Cardiac muscle cell (in vitro differentiated cells and primary cell): ENCODE measurements at regions not wholly inside any gene's neighbourhood (a gene's known extent, or its start where the extent isn't known, plus 50 kb on each side); places are given as distances from the start of the nearest gene placed in this dataset.

Experiments used
- DNase-seq, 2 donors: peaks; one replicate each; pipeline versions ENCODE4 v3.0.0 to v3.0.0-alpha.2; 2010 to 2017; ENCODE audit warnings: low read depth in 1 of 2, low spot score in 1 of 2
- H3K27ac ChIP-seq: fragments of 200-600 bp; sonication (generic); 2 replicates; pipeline ENCODE4 v1.5.1; 2016
- H3K27me3 ChIP-seq: fragments of 200-600 bp; sonication (generic); 2 replicates; pipeline ENCODE4 v1.6.0; 2016; ENCODE audit warnings: control low read depth
- H3K36me3 ChIP-seq: fragments of 200-600 bp; sonication (generic); 2 replicates; pipeline ENCODE4 v1.5.1; 2016; ENCODE audit warnings: control low read depth
- H3K4me1 ChIP-seq: fragments of 200-600 bp; sonication (generic); 2 replicates; pipeline ENCODE4 v1.8.1; 2017; ENCODE audit warnings: low read depth, mild to moderate bottlenecking, mixed run types
- H3K4me3 ChIP-seq: fragments of 200-600 bp; sonication (generic); 2 replicates; pipeline ENCODE4 v1.5.1; 2016; ENCODE audit warnings: mild to moderate bottlenecking
- H3K9me3 ChIP-seq: fragments of 200-600 bp; sonication (generic); 2 replicates; pipeline ENCODE4 v1.5.1; 2017; ENCODE audit warnings: low read depth, mild to moderate bottlenecking, control low read depth
- CTCF ChIP-seq: IDR thresholded peaks from 2 replicates; pipeline ENCODE4 v1.5.1; 2012; ENCODE audit warnings: low read depth, mild to moderate bottlenecking, low read length

- Histone ChIP-seq H3K36me3 (no peaks in the 10 kb centered on the region), H3K4me3 (no peak overlapping the region), H3K27me3 (no peaks in the 10 kb centered on the region), H3K9me3 (no peaks in the 10 kb centered on the region), H3K4me1 (no peaks in the 10 kb centered on the region), H3K27ac (no peak overlapping the region)
- TF ChIP-seq CTCF: no peak
- no peak for DNase-seq
Measured at GRCh38 chr20:57097245-57097915, 169.1 kb downstream of the BMP7 start.

DNA sequence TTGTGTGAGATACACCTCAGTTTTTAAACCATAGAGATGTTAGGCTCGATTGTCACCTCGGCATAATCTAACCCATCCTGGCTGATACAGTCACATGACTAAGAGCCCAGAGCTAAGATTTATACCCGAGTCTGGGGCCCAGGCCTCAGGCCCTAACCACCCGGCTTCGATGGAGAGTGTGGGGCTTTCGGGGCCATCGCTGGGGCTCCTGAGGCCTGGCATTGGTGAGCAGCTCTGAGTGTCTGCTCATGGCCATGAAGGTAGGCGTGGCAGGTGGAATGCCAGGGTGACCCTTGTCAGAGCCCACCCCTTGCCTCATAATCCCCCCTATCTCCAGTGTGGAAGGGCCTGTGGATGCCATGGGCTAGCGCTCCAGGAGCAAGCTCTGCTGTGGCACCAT is 164.3 kb downstream of the BMP7 start:
- H3K4me3 ChIP-seq: no peak overlapping the region
- H3K4me1 ChIP-seq: no peaks in the 10 kb centered on the region
- TF ChIP-seq CTCF: no peak
- H3K9me3 ChIP-seq: no peaks in the 10 kb centered on the region
- no peak for DNase-seq
- no peaks in the 10 kb centered on the region for H3K27me3 ChIP-seq
- H3K27ac ChIP-seq: no peak overlapping the region
- no peaks in the 10 kb centered on the region for H3K36me3 ChIP-seq

DNA sequence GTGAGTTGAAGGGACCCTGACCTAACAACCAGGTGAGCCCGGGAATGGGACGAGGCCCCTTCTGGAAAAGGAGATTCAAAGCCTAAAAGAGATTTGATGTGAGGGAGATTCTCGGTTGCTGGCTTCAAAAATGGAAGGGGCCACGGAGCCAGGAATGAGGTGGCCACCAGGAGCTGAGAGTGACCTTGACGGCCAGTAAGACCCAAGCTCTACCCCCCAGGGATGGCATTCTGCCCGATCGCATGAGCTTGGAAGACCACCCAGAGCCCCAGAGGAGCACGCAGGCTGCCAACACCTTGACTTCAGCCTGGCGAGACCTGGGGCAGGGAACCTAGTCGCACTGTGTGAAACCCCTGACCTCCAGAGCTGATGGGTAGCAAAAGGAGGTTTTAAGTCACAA is 163.9 kb downstream of the BMP7 start:
- Histone ChIP-seq H3K27ac (no peak overlapping the region), H3K9me3 (no peaks in the 10 kb centered on the region), H3K27me3 (no peaks in the 10 kb centered on the region), H3K4me3 (no peak overlapping the region), H3K4me1 (no peaks in the 10 kb centered on the region), H3K36me3 (no peaks in the 10 kb centered on the region)
- no peak for DNase-seq
- TF ChIP-seq CTCF: no peak

GRCh38 chr20:57103146-57103800 is 163.2 kb downstream of the BMP7 start:
- Histone ChIP-seq H3K36me3 (no peaks in the 10 kb centered on the region), H3K9me3 (no peaks in the 10 kb centered on the region), H3K27ac (no peak overlapping the region), H3K27me3 (no peaks in the 10 kb centered on the region), H3K4me1 (no peaks in the 10 kb centered on the region), H3K4me3 (no peak overlapping the region)
- TF ChIP-seq CTCF: no peak
- no peak for DNase-seq

GRCh38 chr20:57104113-57104512 is 162.3 kb downstream of the BMP7 start:
- Histone ChIP-seq H3K36me3 (no peaks in the 10 kb centered on the region), H3K27me3 (no peaks in the 10 kb centered on the region)
- no peak for TF ChIP-seq CTCF

More at GRCh38 chr20:57104113-57104512, 162.3 kb downstream of the BMP7 start:
- Histone ChIP-seq H3K9me3 (no peaks in the 10 kb centered on the region), H3K27ac (no peak overlapping the region), H3K4me3 (no peak overlapping the region), H3K4me1 (peaks cover 4% of the 10 kb centered on the region)
- no peak for DNase-seq
